ENCODE measurements at regions not wholly inside any gene's neighbourhood (a gene's known extent, or its start where the extent isn't known, plus 50 kb on each side); places are given as distances from the start of the nearest gene placed in this dataset.

GRCh38 chr20:6605055-6605935 is 162.2 kb upstream of the BMP2 start:
- TF ChIP-seq GATAD2B (conservative IDR thresholded peaks at IDR 0.05; ENCODE audit: low read depth) (no peak), POLR2A (IDR thresholded peaks at IDR 0.05; ENCODE audit: low read depth, low read length) (no peak), EZH2 (IDR thresholded peaks at IDR 0.05; ENCODE audit: borderline replicate concordance, control insufficient read depth, low read depth, low read length) (no peak), SRF (IDR thresholded peaks at IDR 0.05; ENCODE audit: low read depth in 2 of 2, low read length in 2 of 2) (no peak), TAF1 (IDR thresholded peaks at IDR 0.05; ENCODE audit: borderline replicate concordance, low read depth, low read length) (no peak), E4F1 (IDR thresholded peaks at IDR 0.05; ENCODE audit: borderline replicate concordance, partially characterized antibody) (no peak), HDGF (IDR thresholded peaks at IDR 0.05) (no peak), EP300 (IDR thresholded peaks at IDR 0.05; ENCODE audit: borderline replicate concordance in 1 of 2, control insufficient read depth in 1 of 2, low read depth in 2 of 2, low read length in 2 of 2) (no peak), RCOR1 (conservative IDR thresholded peaks at IDR 0.05; ENCODE audit: low read depth, low read length) (no peak), POLR2AphosphoS5 (IDR thresholded peaks at IDR 0.05; ENCODE audit: low read length) (no peak)
- TF ChIP-seq, protein P1, sequence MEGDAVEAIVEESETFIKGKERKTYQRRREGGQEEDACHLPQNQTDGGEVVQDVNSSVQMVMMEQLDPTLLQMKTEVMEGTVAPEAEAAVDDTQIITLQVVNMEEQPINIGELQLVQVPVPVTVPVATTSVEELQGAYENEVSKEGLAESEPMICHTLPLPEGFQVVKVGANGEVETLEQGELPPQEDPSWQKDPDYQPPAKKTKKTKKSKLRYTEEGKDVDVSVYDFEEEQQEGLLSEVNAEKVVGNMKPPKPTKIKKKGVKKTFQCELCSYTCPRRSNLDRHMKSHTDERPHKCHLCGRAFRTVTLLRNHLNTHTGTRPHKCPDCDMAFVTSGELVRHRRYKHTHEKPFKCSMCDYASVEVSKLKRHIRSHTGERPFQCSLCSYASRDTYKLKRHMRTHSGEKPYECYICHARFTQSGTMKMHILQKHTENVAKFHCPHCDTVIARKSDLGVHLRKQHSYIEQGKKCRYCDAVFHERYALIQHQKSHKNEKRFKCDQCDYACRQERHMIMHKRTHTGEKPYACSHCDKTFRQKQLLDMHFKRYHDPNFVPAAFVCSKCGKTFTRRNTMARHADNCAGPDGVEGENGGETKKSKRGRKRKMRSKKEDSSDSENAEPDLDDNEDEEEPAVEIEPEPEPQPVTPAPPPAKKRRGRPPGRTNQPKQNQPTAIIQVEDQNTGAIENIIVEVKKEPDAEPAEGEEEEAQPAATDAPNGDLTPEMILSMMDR (IDR thresholded peaks at IDR 0.05 in 2 of 3, conservative IDR thresholded peaks at IDR 0.05 in 1 of 3; ENCODE audit: control insufficient read depth in 2 of 3, extremely low read depth in 1 of 3, insufficient read depth in 1 of 3, low read depth in 3 of 3, low read length in 3 of 3), result no peak
- TF ChIP-seq, protein P2, sequence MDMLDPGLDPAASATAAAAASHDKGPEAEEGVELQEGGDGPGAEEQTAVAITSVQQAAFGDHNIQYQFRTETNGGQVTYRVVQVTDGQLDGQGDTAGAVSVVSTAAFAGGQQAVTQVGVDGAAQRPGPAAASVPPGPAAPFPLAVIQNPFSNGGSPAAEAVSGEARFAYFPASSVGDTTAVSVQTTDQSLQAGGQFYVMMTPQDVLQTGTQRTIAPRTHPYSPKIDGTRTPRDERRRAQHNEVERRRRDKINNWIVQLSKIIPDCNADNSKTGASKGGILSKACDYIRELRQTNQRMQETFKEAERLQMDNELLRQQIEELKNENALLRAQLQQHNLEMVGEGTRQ (IDR thresholded peaks at IDR 0.05; ENCODE audit: borderline replicate concordance, low read depth, low read length), result no peak
- TF ChIP-seq, protein P3, sequence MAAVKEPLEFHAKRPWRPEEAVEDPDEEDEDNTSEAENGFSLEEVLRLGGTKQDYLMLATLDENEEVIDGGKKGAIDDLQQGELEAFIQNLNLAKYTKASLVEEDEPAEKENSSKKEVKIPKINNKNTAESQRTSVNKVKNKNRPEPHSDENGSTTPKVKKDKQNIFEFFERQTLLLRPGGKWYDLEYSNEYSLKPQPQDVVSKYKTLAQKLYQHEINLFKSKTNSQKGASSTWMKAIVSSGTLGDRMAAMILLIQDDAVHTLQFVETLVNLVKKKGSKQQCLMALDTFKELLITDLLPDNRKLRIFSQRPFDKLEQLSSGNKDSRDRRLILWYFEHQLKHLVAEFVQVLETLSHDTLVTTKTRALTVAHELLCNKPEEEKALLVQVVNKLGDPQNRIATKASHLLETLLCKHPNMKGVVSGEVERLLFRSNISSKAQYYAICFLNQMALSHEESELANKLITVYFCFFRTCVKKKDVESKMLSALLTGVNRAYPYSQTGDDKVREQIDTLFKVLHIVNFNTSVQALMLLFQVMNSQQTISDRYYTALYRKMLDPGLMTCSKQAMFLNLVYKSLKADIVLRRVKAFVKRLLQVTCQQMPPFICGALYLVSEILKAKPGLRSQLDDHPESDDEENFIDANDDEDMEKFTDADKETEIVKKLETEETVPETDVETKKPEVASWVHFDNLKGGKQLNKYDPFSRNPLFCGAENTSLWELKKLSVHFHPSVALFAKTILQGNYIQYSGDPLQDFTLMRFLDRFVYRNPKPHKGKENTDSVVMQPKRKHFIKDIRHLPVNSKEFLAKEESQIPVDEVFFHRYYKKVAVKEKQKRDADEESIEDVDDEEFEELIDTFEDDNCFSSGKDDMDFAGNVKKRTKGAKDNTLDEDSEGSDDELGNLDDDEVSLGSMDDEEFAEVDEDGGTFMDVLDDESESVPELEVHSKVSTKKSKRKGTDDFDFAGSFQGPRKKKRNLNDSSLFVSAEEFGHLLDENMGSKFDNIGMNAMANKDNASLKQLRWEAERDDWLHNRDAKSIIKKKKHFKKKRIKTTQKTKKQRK (IDR thresholded peaks at IDR 0.05; ENCODE audit: low read depth, low read length), result no peak
- TF ChIP-seq, protein P4, sequence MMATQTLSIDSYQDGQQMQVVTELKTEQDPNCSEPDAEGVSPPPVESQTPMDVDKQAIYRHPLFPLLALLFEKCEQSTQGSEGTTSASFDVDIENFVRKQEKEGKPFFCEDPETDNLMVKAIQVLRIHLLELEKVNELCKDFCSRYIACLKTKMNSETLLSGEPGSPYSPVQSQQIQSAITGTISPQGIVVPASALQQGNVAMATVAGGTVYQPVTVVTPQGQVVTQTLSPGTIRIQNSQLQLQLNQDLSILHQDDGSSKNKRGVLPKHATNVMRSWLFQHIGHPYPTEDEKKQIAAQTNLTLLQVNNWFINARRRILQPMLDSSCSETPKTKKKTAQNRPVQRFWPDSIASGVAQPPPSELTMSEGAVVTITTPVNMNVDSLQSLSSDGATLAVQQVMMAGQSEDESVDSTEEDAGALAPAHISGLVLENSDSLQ (IDR thresholded peaks at IDR 0.05), result no peak

Measured in GM12878 (cell line).